Spleen (tissue), 11 donors: ENCODE measurements at regions not wholly inside any gene's neighbourhood (a gene's known extent, or its start where the extent isn't known, plus 50 kb on each side); places are given as distances from the start of the nearest gene placed in this dataset.

Source experiments
- DNase-seq: peaks from one replicate; pipeline ENCODE4 v3.0.0-alpha.2; 2020
- H3K27ac ChIP-seq, 8 donors: fragments of 200-600 bp; sonication (generic) in 7 of 8; 1 replicate in 4 of 8; 2 replicates in 4 of 8; pipeline versions ENCODE4 v1.5.0 to v1.8.0; 2016 to 2021; ENCODE audit warnings: inconsistent platforms in 4 of 8, mild to moderate bottlenecking in 4 of 8, moderate library complexity in 1 of 8
- H3K27me3 ChIP-seq, 7 donors: fragments of 200-600 bp; sonication (generic) in 6 of 7; replicated peaks in 1 of 7; 1 replicate in 4 of 7; 2 replicates in 3 of 7; pipeline versions ENCODE4 v1.5.0 to v1.8.0; 2016 to 2021; ENCODE audit warnings: inconsistent platforms in 3 of 7, mild to moderate bottlenecking in 1 of 7
- H3K36me3 ChIP-seq, 6 donors: fragments of 200-600 bp; sonication (generic) in 5 of 6; 1 replicate in 4 of 6; 2 replicates in 2 of 6; pipeline versions ENCODE4 v1.5.0 to v1.8.0; 2016 to 2021; ENCODE audit warnings: inconsistent platforms in 2 of 6
- H3K4me1 ChIP-seq, 6 donors: fragments of 200-600 bp; sonication (generic) in 5 of 6; 1 replicate in 3 of 6; 2 replicates in 3 of 6; pipeline versions ENCODE4 v1.5.0 to v1.8.0; 2016 to 2021; ENCODE audit warnings: inconsistent platforms in 3 of 6
- H3K4me3 ChIP-seq, 8 donors: fragments of 200-600 bp; sonication (generic) in 7 of 8; 1 replicate in 4 of 8; 2 replicates in 4 of 8; pipeline versions ENCODE4 v1.5.0 to v1.8.0; 2016 to 2021; ENCODE audit warnings: inconsistent platforms in 4 of 8, mild to moderate bottlenecking in 4 of 8, moderate library complexity in 2 of 8
- H3K9me3 ChIP-seq, 8 donors: fragments of 200-600 bp; sonication (generic) in 7 of 8; 1 replicate in 4 of 8; 2 replicates in 4 of 8; pipeline versions ENCODE4 v1.5.0 to v1.8.0; 2016 to 2021; ENCODE audit warnings: inconsistent platforms in 4 of 8
- CTCF ChIP-seq, 11 experiments: fragments of 200-600 bp in 7 of 11; fragments of 450-650 bp in 4 of 11; sonication (generic) in 4 of 11; IDR thresholded peaks in 8 of 11; conservative IDR thresholded peaks in 3 of 11; 1 replicate in 7 of 11; 2 replicates in 4 of 11; pipeline versions ENCODE4 v1.4.0 to v1.8.0; 2016 to 2021; ENCODE audit warnings: antibody characterized with exemption in 11 of 11, inconsistent platforms in 4 of 11, mild to moderate bottlenecking in 1 of 11
- POLR2A ChIP-seq, 3 donors: fragments of 450-650 bp; IDR thresholded peaks; one replicate each; pipeline ENCODE4 v1.5.1; 2017; ENCODE audit warnings: antibody characterized with exemption in 3 of 3, mild to moderate bottlenecking in 1 of 3
- POLR2AphosphoS5 ChIP-seq, 3 donors: sonication (generic); formaldehyde crosslinking; IDR thresholded peaks; one replicate each; pipeline ENCODE4 v1.5.1; 2017; ENCODE audit warnings: antibody characterized with exemption in 3 of 3
- WGBS, 5 donors: extraction: QIAGEN DNeasy Blood & Tissue Kit in 3 of 5; methylation state at CpG; one replicate each; pipeline versions ENCODE4 v1.1.5 to v1.1.7; 2013 to 2018; 5-methylcytosine and 5-hydroxymethylcytosine counted together
- intact Hi-C: fragments of 100-400 bp; cut with DNase I; formaldehyde crosslinking; loops from one replicate; pipeline ENCODE4 v1.15.0; 2023; ENCODE audit warnings: low total_unique reads
- donor health status: healthy with polysubstance abuse.
- donor health status: DM: no; HTN: no; CAD: no; lungs with moderate emphysema.
- donor health status: DM: no; HTN: no; CAD: no.
- donor health status: Bipolar disorder and iron deficiency.
- donor health status: healthy.
- donor health status: DM: no; HTN: no; CAD: no.
- donor health status: DM: yes; HTN: yes; CAD: no.

- DNase-seq = no peak
- H3K36me3 ChIP-seq = no peaks in the 10 kb centered on the region
- H3K9me3 ChIP-seq = peaks cover 8 to 79% (median 67%) of the 10 kb centered on the region in 8 donors
- TF ChIP-seq POLR2A (IDR thresholded peaks at IDR 0.05) (no peak), CTCF (IDR thresholded peaks at IDR 0.05 in 8 of 11, conservative IDR thresholded peaks at IDR 0.05 in 3 of 11) (no peak), POLR2AphosphoS5 (IDR thresholded peaks at IDR 0.05) (no peak)
- intact Hi-C loops = no loop called here
- no peak overlapping the region for H3K27ac ChIP-seq
- no peak overlapping the region for H3K4me3 ChIP-seq
- no peaks in the 10 kb centered on the region for H3K4me1 ChIP-seq
- WGBS, 5 donors = 47 to 67% (median 57%) methylated on average over 1 of the region's 1 CpG
- no peaks in the 10 kb centered on the region for H3K27me3 ChIP-seq
Observed at GRCh38 chr4:154064244-154064643, 275.4 kb upstream of the SFRP2 start.

GRCh38 chr4:154049457-154050181 is 260.7 kb upstream of the SFRP2 start:
- H3K27me3 ChIP-seq = no peaks in the 10 kb centered on the region
- TF ChIP-seq POLR2A (IDR thresholded peaks at IDR 0.05) = no peak
- TF ChIP-seq POLR2AphosphoS5 (IDR thresholded peaks at IDR 0.05) = no peak
- TF ChIP-seq CTCF (IDR thresholded peaks at IDR 0.05 in 8 of 11, conservative IDR thresholded peaks at IDR 0.05 in 3 of 11) = no peak
- intact Hi-C loops = no loop called here
- WGBS, 5 donors = 55 to 76% (median 70%) methylated on average over 6 of the region's 6 CpGs
- H3K27ac ChIP-seq = no peak overlapping the region
- no peaks in the 10 kb centered on the region for H3K36me3 ChIP-seq
- H3K4me3 ChIP-seq = no peak overlapping the region
- H3K9me3 ChIP-seq = peaks cover 3 to 29% (median 22%) of the 10 kb centered on the region in 8 donors
- DNase-seq = no peak
- H3K4me1 ChIP-seq = no peaks in the 10 kb centered on the region

GRCh38 chr4:154047733-154048132 is 258.9 kb upstream of the SFRP2 start:
- Histone ChIP-seq H3K36me3 (no peaks in the 10 kb centered on the region), H3K4me3 (no peak overlapping the region), H3K27ac (no peak overlapping the region), H3K9me3 (peaks cover 0 to 10% (median 4%) of the 10 kb centered on the region in 8 donors), H3K27me3 (no peaks in the 10 kb centered on the region), H3K4me1 (no peaks in the 10 kb centered on the region)
- DNase-seq = no peak
- TF ChIP-seq POLR2A (IDR thresholded peaks at IDR 0.05) (no peak), POLR2AphosphoS5 (IDR thresholded peaks at IDR 0.05) (no peak), CTCF (IDR thresholded peaks at IDR 0.05 in 8 of 11, conservative IDR thresholded peaks at IDR 0.05 in 3 of 11) (no peak)
- intact Hi-C loops = no loop called here
- 68 to 93% (median 79%) methylated on average over 1 of the region's 1 CpG for WGBS, 5 donors

- Histone ChIP-seq H3K36me3 (no peaks in the 10 kb centered on the region), H3K27me3 (no peaks in the 10 kb centered on the region), H3K4me1 (no peaks in the 10 kb centered on the region), H3K27ac (no peak overlapping the region), H3K9me3 (no peaks in the 10 kb centered on the region), H3K4me3 (no peak overlapping the region)
- no peak for TF ChIP-seq CTCF (IDR thresholded peaks at IDR 0.05 in 8 of 11, conservative IDR thresholded peaks at IDR 0.05 in 3 of 11)
- no peak for TF ChIP-seq POLR2A (IDR thresholded peaks at IDR 0.05)
- no peak for TF ChIP-seq POLR2AphosphoS5 (IDR thresholded peaks at IDR 0.05)
- WGBS, 5 donors = 53 to 77% (median 69%) methylated on average over 4 of the region's 4 CpGs
- intact Hi-C loops = no loop called here
- no peak for DNase-seq
Observed at GRCh38 chr4:154044742-154045485, 256.0 kb upstream of the SFRP2 start.
